OCI-LY7 (cell line): ENCODE measurements at regions not wholly inside any gene's neighbourhood (a gene's known extent, or its start where the extent isn't known, plus 50 kb on each side); places are given as distances from the start of the nearest gene placed in this dataset.
"Not testable (repeated sequence)": the region's sequence is repeated elsewhere in the genome, so short reads cannot be mapped to it uniquely, and the experiment has no call there.

Experiments used
- BruUV-seq: library from RNA; stranded (reverse); fragments of 400-500 nt; replicated peaks from 2 replicates; lab custom pipeline; 2021; lab: Mats Ljungman, UMichigan
- CTCF ChIA-PET: fragments of 300-600 bp; sonication (Branson Sonifier 250); formaldehyde crosslinking; loops from one replicate; lab custom pipeline; 2022; ENCODE audit warnings: antibody characterized with exemption; ENCODE audit not compliant: unreplicated experiment; lab: Charles Lee
- POLR2A ChIA-PET: fragments of 300-600 bp; sonication (Branson Sonifier 250); formaldehyde crosslinking; loops from one replicate; lab custom pipeline; 2022; ENCODE audit warnings: antibody characterized with exemption; lab: Charles Lee
- DNase-seq: peaks from one replicate; pipeline ENCODE4 v3.0.0-alpha.2; 2015; ENCODE audit warnings: low spot score
- H2AFZ ChIP-seq: fragments of 200-600 bp; sonication (generic), shearing (Covaris generic); 2 replicates; pipeline ENCODE4 v1.6.1; 2014; ENCODE audit warnings: mild to moderate bottlenecking, antibody characterized with exemption, low read length, moderate library complexity
- H3K27ac ChIP-seq: fragments of 200-600 bp; sonication (generic); 2 replicates; pipeline ENCODE4 v1.5.1; 2014; ENCODE audit warnings: mixed run types, low read depth, mild to moderate bottlenecking, moderate library complexity, low read length, inconsistent platforms; ENCODE audit not compliant: poor library complexity, severe bottlenecking
- H3K36me3 ChIP-seq: fragments of 200-600 bp; sonication (generic); 2 replicates; pipeline ENCODE4 v1.6.1; 2014; ENCODE audit warnings: mild to moderate bottlenecking, antibody characterized with exemption, low read length, moderate library complexity, mixed read lengths; ENCODE audit not compliant: insufficient read depth
- H3K4me1 ChIP-seq: fragments of 200-600 bp; sonication (generic); 2 replicates; pipeline ENCODE4 v1.5.1; 2014; ENCODE audit warnings: mild to moderate bottlenecking, low read length; ENCODE audit not compliant: insufficient read depth, poor library complexity, severe bottlenecking
- H3K4me2 ChIP-seq: fragments of 200-600 bp; sonication (generic); 2 replicates; pipeline ENCODE4 v1.6.1; 2014; ENCODE audit warnings: mild to moderate bottlenecking, low read length
- H3K4me3 ChIP-seq: fragments of 200-600 bp; sonication (generic); 2 replicates; pipeline ENCODE4 v1.5.1; 2014; ENCODE audit warnings: mild to moderate bottlenecking, low read depth, low read length; ENCODE audit not compliant: poor library complexity, severe bottlenecking
- H3K79me2 ChIP-seq: fragments of 200-600 bp; sonication (generic); 2 replicates; pipeline ENCODE4 v1.6.1; 2016; ENCODE audit warnings: low read depth, mild to moderate bottlenecking, low read length, moderate library complexity, mixed read lengths; ENCODE audit not compliant: insufficient read depth
- H3K9me2 ChIP-seq: fragments of 200-600 bp; sonication (generic); 2 replicates; pipeline ENCODE4 v1.6.1; 2016; ENCODE audit warnings: mild to moderate bottlenecking, low read length, mixed read lengths; ENCODE audit not compliant: insufficient read depth
- H3K9me3 ChIP-seq: fragments of 200-600 bp; sonication (generic); 2 replicates; pipeline ENCODE4 v1.6.1; 2014; ENCODE audit warnings: mild to moderate bottlenecking, mixed run types, low read length, mixed read lengths
- H4K20me1 ChIP-seq: fragments of 200-600 bp; sonication (generic); 2 replicates; pipeline ENCODE4 v1.6.1; 2014; ENCODE audit warnings: mild to moderate bottlenecking, antibody characterized with exemption, low read length, moderate library complexity, mixed read lengths; ENCODE audit not compliant: insufficient read depth
- EZH2phosphoT487 ChIP-seq: fragments of 200-600 bp; sonication (generic); IDR thresholded peaks from 2 replicates; pipeline ENCODE4 v1.6.1; 2018; ENCODE audit warnings: low read depth, borderline replicate concordance, mild to moderate bottlenecking, mixed run types, antibody characterized with exemption, low read length, moderate library complexity, mixed read lengths
- intact Hi-C: fragments of 100-400 bp; cut with micrococcal nuclease; formaldehyde crosslinking; loops from one replicate; pipeline ENCODE4 v1.10.0; 2022; ENCODE audit not compliant: unreplicated experiment
- TF ChIP-seq, protein P1 (sequence below): fragments of 200-600 bp; sonication (generic); conservative IDR thresholded peaks from 2 replicates; pipeline ENCODE4 v1.5.1; 2014; ENCODE audit warnings: mild to moderate bottlenecking, antibody characterized with exemption, low read length, moderate library complexity, mixed read lengths

DNA sequence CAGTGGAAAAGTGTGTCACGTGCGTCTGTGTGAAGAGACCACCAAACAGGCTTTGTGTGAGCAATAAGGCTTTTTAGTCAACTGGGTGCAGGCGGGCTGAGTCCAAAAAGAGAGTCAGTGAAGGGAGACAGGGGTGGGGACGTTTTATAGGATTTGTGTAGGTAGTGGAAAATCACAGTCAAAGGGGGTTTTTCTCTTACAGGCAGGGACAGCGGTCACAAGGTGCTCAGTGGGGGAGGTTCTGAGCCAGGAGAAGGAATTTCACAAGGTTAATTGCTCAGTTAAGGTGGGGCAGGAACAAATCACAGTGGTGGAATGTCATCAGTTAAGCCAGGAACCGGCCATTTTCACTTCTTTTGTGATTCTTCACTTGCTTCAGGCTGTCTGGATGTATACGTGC is 141.1 kb upstream of the KCNK1 start:
- POLR2A ChIA-PET, result not testable (repeated sequence)

GRCh38 chr1:233473549-233474204 is 140.2 kb upstream of the KCNK1 start:
- ChIA-PET CTCF (no interaction called here), POLR2A (no interaction called here)
- no peak overlapping the region for H3K4me3 ChIP-seq
- no peak for TF ChIP-seq EZH2phosphoT487
- TF ChIP-seq, protein P1, sequence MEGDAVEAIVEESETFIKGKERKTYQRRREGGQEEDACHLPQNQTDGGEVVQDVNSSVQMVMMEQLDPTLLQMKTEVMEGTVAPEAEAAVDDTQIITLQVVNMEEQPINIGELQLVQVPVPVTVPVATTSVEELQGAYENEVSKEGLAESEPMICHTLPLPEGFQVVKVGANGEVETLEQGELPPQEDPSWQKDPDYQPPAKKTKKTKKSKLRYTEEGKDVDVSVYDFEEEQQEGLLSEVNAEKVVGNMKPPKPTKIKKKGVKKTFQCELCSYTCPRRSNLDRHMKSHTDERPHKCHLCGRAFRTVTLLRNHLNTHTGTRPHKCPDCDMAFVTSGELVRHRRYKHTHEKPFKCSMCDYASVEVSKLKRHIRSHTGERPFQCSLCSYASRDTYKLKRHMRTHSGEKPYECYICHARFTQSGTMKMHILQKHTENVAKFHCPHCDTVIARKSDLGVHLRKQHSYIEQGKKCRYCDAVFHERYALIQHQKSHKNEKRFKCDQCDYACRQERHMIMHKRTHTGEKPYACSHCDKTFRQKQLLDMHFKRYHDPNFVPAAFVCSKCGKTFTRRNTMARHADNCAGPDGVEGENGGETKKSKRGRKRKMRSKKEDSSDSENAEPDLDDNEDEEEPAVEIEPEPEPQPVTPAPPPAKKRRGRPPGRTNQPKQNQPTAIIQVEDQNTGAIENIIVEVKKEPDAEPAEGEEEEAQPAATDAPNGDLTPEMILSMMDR, result no peak
- H3K4me1 ChIP-seq, result no peaks in the 10 kb centered on the region
- intact Hi-C loops, result no loop called here
- H2AFZ ChIP-seq, result no peak overlapping the region
- no peak overlapping the region for H3K27ac ChIP-seq
- no peaks in the 10 kb centered on the region for H3K9me3 ChIP-seq
- H3K9me2 ChIP-seq, result no peaks in the 10 kb centered on the region
- DNase-seq, result no peak
- no peak overlapping the region for H3K4me2 ChIP-seq
- no peaks in the 10 kb centered on the region for H3K79me2 ChIP-seq
- no peaks in the 10 kb centered on the region for H3K36me3 ChIP-seq
- H4K20me1 ChIP-seq, result no peaks in the 10 kb centered on the region
- BruUV-seq, result no TSS peak

More for the DNA sequence above, 141.1 kb upstream of the KCNK1 start:
- H3K27ac ChIP-seq, H3K79me2 ChIP-seq, CTCF ChIA-PET, DNase-seq, H3K4me3 ChIP-seq, H3K4me2 ChIP-seq, H2AFZ ChIP-seq, intact Hi-C loops, BruUV-seq, H3K4me1 ChIP-seq, H4K20me1 ChIP-seq, H3K9me2 ChIP-seq, H3K36me3 ChIP-seq, H3K9me3 ChIP-seq: not testable (repeated sequence)

- ChIA-PET CTCF (no interaction called here), POLR2A (no interaction called here)
- Histone ChIP-seq H4K20me1 (no peaks in the 10 kb centered on the region), H3K27ac (no peak overlapping the region), H3K4me3 (no peak overlapping the region), H3K36me3 (no peaks in the 10 kb centered on the region), H3K4me2 (no peak overlapping the region), H3K4me1 (no peaks in the 10 kb centered on the region), H2AFZ (no peak overlapping the region), H3K9me3 (no peaks in the 10 kb centered on the region), H3K79me2 (no peaks in the 10 kb centered on the region), H3K9me2 (no peaks in the 10 kb centered on the region)
- TF ChIP-seq, protein P1, result no peak
- no peak for TF ChIP-seq EZH2phosphoT487
- intact Hi-C loops, result no loop called here
- no peak for DNase-seq
- no TSS peak for BruUV-seq
Measured at GRCh38 chr1:233477359-233477758, 136.5 kb upstream of the KCNK1 start.
